SK-N-SH (cell line): ENCODE measurements at regions not wholly inside any gene's neighbourhood (a gene's known extent, or its start where the extent isn't known, plus 50 kb on each side); places are given as distances from the start of the nearest gene placed in this dataset.

Experiments used
- EZH2phosphoT487 ChIP-seq: fragments of 200-600 bp; sonication (generic); IDR thresholded peaks from 2 replicates; pipeline ENCODE4 v1.6.1; 2017; ENCODE audit warnings: low read depth, mixed run types, mild to moderate bottlenecking, antibody characterized with exemption, moderate library complexity, borderline replicate concordance
- JUND ChIP-seq: IDR thresholded peaks from 2 replicates; pipeline ENCODE4 v1.4.0; 2012

DNA sequence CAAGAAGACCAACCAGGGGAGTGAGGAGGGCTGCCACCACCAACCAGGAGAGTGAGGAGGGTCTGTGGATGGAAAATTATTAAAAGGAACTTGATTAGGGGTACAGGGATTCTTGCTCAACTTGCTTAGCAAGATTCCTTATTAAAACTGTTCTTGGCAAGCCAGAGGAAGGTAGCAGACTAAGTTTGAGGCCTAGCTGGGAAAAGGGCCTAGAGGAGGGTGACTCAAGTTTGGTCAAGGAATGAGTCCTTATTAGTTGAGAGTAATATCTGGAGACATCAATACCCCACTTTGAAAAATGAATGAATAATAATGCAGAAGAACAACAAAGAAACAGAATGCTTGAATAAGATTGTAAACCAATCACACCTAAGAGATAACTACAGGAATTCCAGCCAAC, 612.4 kb upstream of the ZFP42 start:
- no peak for TF ChIP-seq EZH2phosphoT487
- no peak for TF ChIP-seq JUND
